Activated CD4-positive, alpha-beta T cell treated with anti-CD3 and anti-CD28 coated beads for 24 hours (primary cell): ENCODE measurements at regions not wholly inside any gene's neighbourhood (a gene's known extent, or its start where the extent isn't known, plus 50 kb on each side); places are given as distances from the start of the nearest gene placed in this dataset.

Source experiments
- DNase-seq, 2 donors: peaks; one replicate each; pipeline ENCODE4 v3.0.0-alpha.2; 2020; ENCODE audit warnings: low read depth in 2 of 2

- DNase-seq, result no peak
Measured at GRCh38 chr1:229110986-229111385, 159.9 kb upstream of the RAB4A start.

GRCh38 chr1:229111703-229112319 lies 159.1 kb upstream of the RAB4A start:
- DNase-seq, result no peak

- DNase-seq, result no peak
Measured at GRCh38 chr1:229112832-229113548, 157.9 kb upstream of the RAB4A start.

- DNase-seq, result no peak
Measured at GRCh38 chr1:229114315-229114714, 156.6 kb upstream of the RAB4A start.

GRCh38 chr1:229114850-229115365 lies 156.0 kb upstream of the RAB4A start:
- DNase-seq, result no peak

GRCh38 chr1:229116114-229116513 lies 154.8 kb upstream of the RAB4A start:
- no peak for DNase-seq

GRCh38 chr1:229117664-229118300 lies 153.1 kb upstream of the RAB4A start:
- DNase-seq, result no peak

- DNase-seq, result no peak
Measured at GRCh38 chr1:229118477-229119061, 152.3 kb upstream of the RAB4A start.

GRCh38 chr1:229119161-229119560 lies 151.8 kb upstream of the RAB4A start:
- DNase-seq, result no peak

GRCh38 chr1:229119876-229120275 lies 151.0 kb upstream of the RAB4A start:
- DNase-seq, result no peak

- DNase-seq, result no peak
Measured at GRCh38 chr1:229121845-229122436, 149.0 kb upstream of the RAB4A start.

- no peak for DNase-seq
Measured at GRCh38 chr1:229122606-229123005, 148.3 kb upstream of the RAB4A start.

GRCh38 chr1:229124116-229124515 lies 146.8 kb upstream of the RAB4A start:
- DNase-seq, result no peak

GRCh38 chr1:229124520-229125124 lies 146.3 kb upstream of the RAB4A start:
- DNase-seq, result no peak

GRCh38 chr1:229127301-229127700 lies 143.6 kb upstream of the RAB4A start:
- no peak for DNase-seq

GRCh38 chr1:229128066-229128608 lies 142.8 kb upstream of the RAB4A start:
- no peak for DNase-seq

- no peak for DNase-seq
Measured at GRCh38 chr1:229129301-229130027, 141.4 kb upstream of the RAB4A start.

GRCh38 chr1:229130028-229130668 lies 140.8 kb upstream of the RAB4A start:
- no peak for DNase-seq

- no peak for DNase-seq
Measured at GRCh38 chr1:229131243-229132105, 139.4 kb upstream of the RAB4A start.
